ENCODE measurements at regions not wholly inside any gene's neighbourhood (a gene's known extent, or its start where the extent isn't known, plus 50 kb on each side); places are given as distances from the start of the nearest gene placed in this dataset.

- TF ChIP-seq CTCF (IDR thresholded peaks at IDR 0.05) = no peak
- no peak for TF ChIP-seq EZH2 (IDR thresholded peaks at IDR 0.05; ENCODE audit: borderline replicate concordance, insufficient read depth, low read depth, low read length, poor library complexity, severe bottlenecking)
These were observed 131.9 kb upstream of the SPATS2L start for GRCh38 chr2:200174433-200175216.

All from B cell (primary cell).